ENCODE measurements at regions not wholly inside any gene's neighbourhood (a gene's known extent, or its start where the extent isn't known, plus 50 kb on each side); places are given as distances from the start of the nearest gene placed in this dataset.

DNA sequence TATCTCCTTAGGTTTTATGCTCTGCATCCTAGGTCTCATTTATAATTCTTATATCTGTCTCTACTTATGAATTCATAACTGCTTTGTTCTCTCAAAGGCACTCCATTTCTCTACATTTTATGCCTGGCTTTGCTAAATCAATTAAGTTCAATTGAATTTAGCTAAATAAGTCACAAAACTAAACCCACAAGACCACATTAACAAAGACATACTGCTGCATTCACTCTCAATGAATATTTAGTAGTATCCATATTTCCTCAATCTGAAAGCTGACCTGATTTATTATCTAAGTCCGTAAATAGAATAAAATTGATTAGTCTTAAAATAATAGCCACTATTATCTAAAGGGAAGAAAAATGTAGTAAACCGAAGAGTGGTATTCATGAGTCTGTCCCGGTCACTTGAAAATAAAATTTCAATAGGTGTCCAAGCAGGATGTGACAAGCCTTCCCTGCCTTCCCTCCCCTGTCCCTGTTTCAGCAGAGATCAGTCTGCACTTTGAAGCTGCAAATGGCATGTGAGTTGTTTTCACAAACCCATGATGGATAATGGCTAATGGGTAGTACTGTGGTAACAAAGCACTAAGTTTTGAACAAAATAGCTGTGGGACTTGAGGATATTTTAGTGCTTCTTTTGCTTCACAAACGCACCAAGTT, 295.0 kb upstream of the NCAM2 start:
- no peak for FAIRE-seq

GRCh38 chr21:20720623-20721022, 277.6 kb upstream of the NCAM2 start:
- FAIRE-seq: no peak

DNA sequence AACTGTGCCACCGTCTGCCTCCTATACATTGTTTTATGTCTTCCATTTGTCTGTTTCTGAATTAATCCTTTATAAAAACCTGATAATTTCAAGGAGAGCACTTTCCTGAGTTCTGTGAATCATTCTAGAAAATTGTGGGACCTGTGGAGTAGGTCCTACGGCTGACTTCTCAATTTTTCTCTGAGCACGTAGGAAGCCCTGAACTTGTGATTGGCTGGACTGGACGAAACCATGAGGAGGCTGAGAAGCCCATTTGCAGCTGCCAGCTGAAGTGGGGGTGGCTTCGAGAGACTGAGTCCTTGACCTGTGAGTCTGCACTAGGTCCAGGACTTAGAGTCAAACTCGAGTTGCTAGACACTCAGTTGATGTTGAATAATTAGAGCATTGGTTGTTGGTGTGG, 277.1 kb upstream of the NCAM2 start:
- no peak for FAIRE-seq

GRCh38 chr21:20728691-20729090, 269.5 kb upstream of the NCAM2 start:
- no peak for FAIRE-seq

DNA sequence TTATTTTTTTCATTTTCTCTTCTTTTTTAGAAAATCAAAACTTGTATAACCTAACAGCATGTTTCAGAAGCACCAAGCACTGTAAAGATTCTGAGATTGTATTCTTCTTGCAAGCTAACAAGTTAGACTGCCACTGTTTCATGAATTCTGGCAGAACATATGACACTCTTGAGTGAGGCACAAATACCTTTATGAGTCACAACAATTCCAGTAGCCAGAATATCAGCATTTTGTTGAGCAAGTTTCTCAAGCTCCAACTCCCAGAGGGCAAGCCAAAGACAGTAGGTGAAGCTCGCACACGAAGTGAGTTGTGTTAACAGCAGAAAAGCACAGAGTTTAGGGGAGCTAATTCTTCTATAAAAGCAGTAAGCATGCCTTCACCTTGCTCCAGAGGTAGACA, 268.8 kb upstream of the NCAM2 start:
- no peak for FAIRE-seq

DNA sequence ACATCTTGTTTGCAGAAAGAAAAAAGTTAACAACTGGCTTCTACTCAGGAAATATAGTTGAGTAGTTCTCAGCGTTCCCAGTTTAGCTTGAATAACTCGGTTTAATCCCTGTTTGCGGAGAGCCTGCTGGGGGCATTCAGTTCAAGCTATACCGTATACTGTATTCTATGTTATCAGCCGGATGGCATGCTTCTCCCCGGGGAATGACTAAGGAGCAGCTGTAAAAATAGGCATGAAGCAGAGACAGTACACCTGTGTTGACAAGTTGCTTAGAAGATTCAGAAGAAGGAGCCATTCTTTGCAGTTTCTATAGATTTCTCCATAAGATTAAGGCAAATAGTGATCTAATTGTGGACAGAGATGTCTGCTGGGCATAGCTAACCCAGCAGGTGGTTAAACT, 267.8 kb upstream of the NCAM2 start:
- FAIRE-seq: no peak

GRCh38 chr21:20735257-20735656, 263.0 kb upstream of the NCAM2 start:
- FAIRE-seq: no peak

DNA sequence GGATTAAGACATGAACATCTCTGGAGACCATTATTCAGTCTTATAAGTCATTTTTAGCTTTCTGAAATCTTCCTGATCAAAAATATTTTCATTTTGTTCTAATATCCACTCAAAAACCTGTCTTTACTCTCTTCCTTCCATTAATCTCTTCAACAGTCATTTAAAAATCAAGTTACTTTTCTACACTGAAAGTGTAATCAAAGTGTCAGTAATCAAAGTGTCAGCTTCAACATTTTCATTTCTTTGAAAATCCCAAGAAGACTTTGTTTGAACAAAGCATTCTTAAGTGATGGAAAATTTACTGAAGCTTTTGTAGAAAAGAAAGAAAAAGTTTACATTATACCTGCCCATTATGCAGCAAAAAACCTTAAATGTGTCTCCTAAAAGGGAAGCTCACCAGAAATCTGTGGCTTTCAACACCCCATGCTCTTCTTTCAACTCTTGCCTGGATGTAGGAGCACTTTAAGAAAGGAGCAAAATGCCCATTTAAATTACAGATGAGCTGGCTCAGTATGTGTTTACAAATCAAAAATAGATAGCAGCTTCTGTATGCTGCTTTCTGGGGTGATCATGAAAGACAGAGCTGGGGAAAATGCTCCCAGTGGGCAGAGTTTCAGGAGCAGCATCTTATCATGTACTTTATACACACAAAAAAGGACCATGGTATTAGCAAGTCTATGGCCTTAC, 260.8 kb upstream of the NCAM2 start:
- FAIRE-seq: no peak

DNA sequence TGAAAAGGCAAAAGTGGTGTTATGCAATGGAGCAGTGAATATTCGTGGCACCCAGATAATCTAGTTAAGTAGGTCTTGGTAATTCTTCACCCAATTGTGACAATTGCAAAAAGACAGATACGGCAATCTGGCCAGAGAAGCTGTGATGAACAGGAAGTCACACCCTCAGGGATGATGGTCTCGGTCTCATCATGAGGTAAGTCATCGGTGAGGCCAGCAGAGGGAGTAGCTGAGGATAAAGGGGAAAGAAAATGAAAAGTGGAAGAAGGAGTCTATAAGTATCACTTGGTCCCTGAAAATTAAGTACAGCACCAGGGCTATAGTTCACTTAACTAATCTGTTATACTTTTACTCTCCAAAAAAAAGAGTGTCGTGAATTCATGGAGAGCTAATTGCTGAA, 258.8 kb upstream of the NCAM2 start:
- FAIRE-seq: no peak

- FAIRE-seq: no peak
These were observed 256.8 kb upstream of the NCAM2 start for GRCh38 chr21:20741445-20741844.

DNA sequence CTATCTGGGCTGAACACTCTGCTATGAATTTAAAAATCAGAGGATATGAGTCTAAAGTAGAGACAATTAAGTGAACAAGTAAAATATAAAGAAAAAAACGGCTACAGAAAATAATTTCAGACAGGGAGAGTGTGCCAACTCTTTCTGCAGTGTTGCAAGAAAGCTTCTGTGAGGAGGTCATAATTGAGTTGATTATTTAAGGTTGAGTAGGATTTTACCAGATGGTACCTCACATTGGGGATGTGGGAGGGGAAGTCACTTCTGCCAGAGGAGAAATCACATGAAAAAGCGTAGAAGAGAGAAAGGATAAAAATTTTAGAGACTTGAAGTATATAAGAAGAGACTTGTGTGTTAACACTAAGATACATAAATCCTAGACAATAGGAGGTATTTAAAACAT, 238.0 kb upstream of the NCAM2 start:
- FAIRE-seq: no peak

- no peak for FAIRE-seq
These were observed 223.5 kb upstream of the NCAM2 start for GRCh38 chr21:20774737-20775136.

DNA sequence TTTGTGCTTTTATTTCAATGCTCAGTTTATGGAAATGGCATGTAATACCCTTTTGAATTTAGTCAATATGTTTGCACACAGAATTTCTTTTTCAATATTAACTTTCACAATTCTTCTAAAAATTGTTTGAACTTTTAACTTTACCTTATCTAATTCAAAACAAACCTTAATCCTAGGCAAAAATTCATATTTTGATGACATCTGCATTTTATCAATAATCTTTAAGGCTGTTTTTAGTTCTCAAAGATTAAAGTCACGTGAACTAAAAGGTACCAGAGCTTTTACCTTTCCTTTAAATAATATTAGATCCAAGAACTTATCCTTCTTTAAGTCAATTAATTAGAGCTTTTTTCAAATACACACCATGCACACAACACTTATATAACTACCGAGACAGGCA, 218.9 kb upstream of the NCAM2 start:
- FAIRE-seq: no peak

- no peak for FAIRE-seq
These were observed 214.6 kb upstream of the NCAM2 start for GRCh38 chr21:20783611-20784010.

DNA sequence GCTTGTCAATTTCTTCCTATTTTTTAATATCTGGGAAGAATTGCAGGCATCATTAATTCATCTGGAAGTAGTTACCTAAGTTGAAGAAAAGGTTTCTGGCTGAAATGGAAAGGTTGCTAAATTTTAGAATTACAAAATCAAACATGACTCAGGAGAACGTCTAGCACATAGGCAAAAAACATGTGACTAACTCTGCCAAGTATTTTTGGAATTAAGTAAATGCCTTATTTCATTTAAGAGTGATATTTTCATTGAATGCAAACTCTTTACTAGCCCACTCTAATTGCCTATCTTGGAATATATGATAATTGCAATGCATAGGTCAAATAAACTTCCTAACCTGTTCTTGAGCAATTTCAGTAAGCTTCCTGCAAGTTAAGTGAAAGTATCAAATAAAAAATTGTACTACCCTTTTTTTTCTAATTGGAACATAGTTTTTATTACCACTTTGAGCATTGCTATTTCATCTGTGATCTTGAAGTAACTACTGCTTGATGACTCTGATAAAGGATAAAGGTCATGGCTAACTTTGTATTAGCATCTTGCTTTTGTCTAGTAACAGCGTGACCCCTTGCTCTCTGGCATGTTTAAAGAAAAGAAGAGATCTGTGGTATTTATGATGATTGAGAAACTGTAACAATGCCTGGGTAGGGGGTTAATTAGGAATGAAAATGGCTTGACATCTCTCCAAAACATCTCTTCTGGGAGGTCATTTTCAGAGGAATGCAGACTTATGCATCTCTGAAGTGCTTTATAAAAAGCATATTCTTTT, 208.3 kb upstream of the NCAM2 start:
- no peak for FAIRE-seq

DNA sequence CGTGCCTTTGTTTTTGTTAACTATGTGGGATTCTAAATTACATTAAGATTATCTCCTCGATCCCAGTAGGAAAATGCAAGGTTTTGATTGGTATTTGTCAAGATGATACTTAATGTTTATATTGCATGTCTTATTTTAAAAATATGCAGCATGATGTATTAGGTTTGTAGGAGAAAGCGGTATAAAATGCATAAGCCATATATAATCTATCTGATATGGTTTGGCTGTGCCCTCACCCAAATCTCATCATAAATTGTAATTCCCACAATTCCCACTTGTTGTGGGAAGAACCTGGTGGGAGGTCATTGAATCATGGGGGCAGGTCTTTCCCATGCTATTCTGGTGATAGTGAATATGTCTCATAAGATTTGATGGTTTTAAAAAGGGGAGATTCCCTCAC, 198.1 kb upstream of the NCAM2 start:
- FAIRE-seq: no peak

DNA sequence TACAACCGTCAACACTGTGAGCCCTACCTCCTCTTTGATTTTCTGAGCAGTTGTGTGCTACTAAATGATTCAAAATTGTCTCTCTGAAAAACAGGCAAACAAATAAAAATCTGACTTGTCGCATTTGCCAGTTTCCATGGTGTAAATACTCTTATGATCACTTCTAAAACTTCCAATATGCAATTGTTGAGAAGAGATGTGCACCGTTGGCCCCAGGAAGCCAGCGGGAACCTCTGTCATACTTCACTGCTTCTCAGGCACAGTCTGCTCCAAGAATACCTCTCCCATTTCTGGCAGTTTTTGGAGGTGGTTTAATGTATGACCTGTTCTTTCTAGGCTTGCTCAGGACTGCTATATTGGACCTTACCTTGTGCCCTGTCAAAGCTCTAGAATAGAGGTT, 196.0 kb upstream of the NCAM2 start:
- FAIRE-seq: no peak

DNA sequence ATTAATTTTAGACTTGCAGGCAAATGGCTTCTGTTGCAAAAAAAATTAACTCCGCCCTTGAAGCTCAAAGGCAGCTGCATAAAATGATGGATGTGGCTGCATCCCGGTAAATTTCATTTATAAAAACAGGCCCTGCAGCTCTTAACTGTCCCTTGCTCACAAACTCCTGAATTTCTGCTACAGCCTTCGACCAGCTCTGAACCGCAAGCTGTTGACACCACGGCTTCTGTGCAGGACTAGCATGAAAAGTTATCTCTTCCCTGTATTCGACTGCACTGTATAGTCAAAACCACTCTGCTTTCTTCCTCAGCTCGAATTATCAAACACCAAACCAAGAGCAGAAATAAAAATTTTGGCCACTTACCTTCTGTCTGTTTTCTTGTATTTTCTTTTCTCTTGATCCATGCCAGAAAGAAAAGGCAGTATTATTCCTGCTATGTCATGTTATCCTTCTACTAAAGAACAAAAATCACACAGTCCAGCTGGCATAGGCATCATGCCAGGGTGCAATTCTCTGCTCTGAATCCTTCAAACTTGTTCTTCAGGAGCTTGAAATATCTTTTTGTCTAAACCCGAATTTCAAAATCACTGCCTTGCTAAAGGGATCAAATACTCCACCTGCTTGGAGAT, 195.5 kb upstream of the NCAM2 start:
- no peak for FAIRE-seq

DNA sequence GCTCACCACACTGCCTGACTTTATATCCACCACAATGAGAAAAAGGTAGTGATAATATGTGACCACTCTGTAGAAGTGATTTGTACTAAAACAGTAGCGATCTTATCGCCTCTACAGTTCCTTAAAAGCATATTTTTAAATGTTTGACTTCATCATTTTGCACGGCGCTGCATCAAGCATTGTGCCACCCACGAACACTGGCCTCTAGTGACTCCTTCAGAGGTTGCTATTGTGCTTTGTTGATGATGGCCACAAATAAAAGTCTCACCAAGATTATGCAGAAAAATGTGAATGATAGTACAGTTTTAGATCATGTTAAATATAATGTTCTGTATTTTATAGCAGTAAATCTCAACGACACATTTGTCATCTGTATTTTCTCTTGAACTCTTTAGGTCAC, 186.5 kb upstream of the NCAM2 start:
- FAIRE-seq: no peak

GRCh38 chr21:20814090-20814489, 184.1 kb upstream of the NCAM2 start:
- FAIRE-seq: no peak

DNA sequence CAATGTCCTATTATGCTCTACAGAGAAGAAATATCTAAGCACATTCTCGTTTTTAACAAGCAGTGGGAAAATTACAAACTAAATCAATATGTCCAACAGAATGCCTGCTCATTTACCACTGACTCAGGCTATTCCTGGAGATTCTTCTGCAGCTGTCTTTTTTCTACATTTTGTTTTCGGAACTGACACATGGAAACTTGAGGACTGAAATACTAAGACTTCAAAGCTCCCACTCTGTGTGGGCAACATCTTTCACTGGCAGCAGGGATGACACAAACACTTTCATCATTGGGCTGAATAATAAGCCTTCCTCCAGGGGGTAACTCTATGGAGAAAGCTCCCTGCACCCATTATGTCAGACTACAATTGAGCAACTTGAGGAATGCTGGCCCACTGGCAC, 175.5 kb upstream of the NCAM2 start:
- FAIRE-seq: no peak

- FAIRE-seq: no peak
These were observed 145.3 kb upstream of the NCAM2 start for GRCh38 chr21:20852866-20853265.

DNA sequence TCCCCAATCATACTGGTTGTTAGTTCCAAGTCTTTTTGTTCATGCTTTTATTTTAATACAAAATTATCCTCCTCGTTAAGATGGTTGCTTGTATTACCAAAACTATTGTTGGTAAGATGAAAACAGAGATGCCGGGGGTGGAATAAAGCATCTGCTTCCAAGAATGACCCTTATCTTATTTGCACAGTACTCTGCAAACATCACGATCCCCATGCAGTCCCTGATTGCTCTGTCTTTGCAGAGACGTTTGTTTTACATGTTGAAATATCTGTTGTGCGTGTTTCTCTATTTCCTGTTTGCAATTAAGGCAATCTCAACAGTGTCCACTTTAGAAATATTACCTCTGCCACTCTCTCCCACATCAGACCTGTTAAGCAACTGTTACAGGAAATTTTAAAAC, 141.3 kb upstream of the NCAM2 start:
- no peak for FAIRE-seq

- FAIRE-seq: no peak
These were observed 124.0 kb upstream of the NCAM2 start for GRCh38 chr21:20874202-20874601.
